ENCODE measurements at regions not wholly inside any gene's neighbourhood (a gene's known extent, or its start where the extent isn't known, plus 50 kb on each side); places are given as distances from the start of the nearest gene placed in this dataset.

DNA sequence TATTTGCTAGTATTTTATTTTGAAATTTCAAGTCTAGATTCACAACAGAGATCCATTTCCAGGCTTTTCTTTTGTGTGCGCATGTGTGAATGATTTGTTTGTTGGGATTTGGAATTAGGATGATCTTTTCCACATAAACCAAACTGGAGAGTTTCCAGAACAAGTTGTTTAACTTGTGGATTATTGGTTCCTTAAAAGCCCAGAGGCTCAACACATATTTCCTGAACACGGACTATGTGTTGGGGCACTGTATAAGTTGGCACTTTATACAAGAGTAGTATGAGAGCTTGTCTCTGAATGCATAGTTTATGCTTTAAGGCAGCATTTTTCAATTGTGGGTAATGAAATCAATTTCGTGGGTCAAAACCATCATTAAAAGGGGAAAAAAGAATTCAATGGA lies 67.3 kb upstream of the FUT8 start:
- TF ChIP-seq EZH2phosphoT487 (IDR thresholded peaks at IDR 0.05; ENCODE audit: borderline replicate concordance, low read length) (no peak), EZH2 (IDR thresholded peaks at IDR 0.05; ENCODE audit: low read length, unreplicated experiment) (no peak)
